Left cardiac atrium (tissue), 4 donors: ENCODE measurements at regions not wholly inside any gene's neighbourhood (a gene's known extent, or its start where the extent isn't known, plus 50 kb on each side); places are given as distances from the start of the nearest gene placed in this dataset.
A peak's percentile ranks its signal among the peaks of the same experiment; 100 is the strongest.

ENCODE experiments used
- ATAC-seq, 2 donors: fragments of 200-7000 bp; cut with Tn5 transposase; one replicate each; pipeline ENCODE4 v1.9.1; 2020; ENCODE audit warnings: mild to moderate bottlenecking in 2 of 2, moderate library complexity in 2 of 2
- DNase-seq: peaks from one replicate; pipeline ENCODE4 v3.0.0-alpha.2; 2020
- intact Hi-C, 2 donors: fragments of 100-400 bp; cut with DNase I; formaldehyde crosslinking; loops; one replicate each; pipeline versions ENCODE4 v1.14.1 to v1.15.1; 2022 to 2023
- donor health status: DM: no; HTN: yes; CAD: no.
- donor health status: DM: no; HTN: yes; CAD: no; lungs with severe emphysema.
- donor health status: DM: yes; HTN: yes; CAD: no.
- donor health status: Dilated cardiomyopathy.

- intact Hi-C loops = no loop called here
- no peak for DNase-seq
- no peak for ATAC-seq
Measured at GRCh38 chr11:81444297-81444696, 1289.4 kb downstream of the FAM181B start.

- intact Hi-C loops = no loop called here
- DNase-seq (no peak), ATAC-seq (no peak)
Measured at GRCh38 chr11:81432333-81432732, 1301.3 kb downstream of the FAM181B start.

GRCh38 chr11:81424822-81425221 lies 1308.8 kb downstream of the FAM181B start:
- intact Hi-C loops = no loop called here
- ATAC-seq (no peak), DNase-seq (no peak)

- intact Hi-C loops = no loop called here
- no peak for DNase-seq
- ATAC-seq = no peak
Measured at GRCh38 chr11:81422402-81422801, 1311.3 kb downstream of the FAM181B start.

GRCh38 chr11:81421251-81421860 lies 1312.3 kb downstream of the FAM181B start:
- intact Hi-C loops = no loop called here
- DNase-seq = no peak
- no peak for ATAC-seq

- intact Hi-C loops = no loop called here
- no peak for DNase-seq
Measured at GRCh38 chr11:81420668-81421250, 1312.9 kb downstream of the FAM181B start.

DNA sequence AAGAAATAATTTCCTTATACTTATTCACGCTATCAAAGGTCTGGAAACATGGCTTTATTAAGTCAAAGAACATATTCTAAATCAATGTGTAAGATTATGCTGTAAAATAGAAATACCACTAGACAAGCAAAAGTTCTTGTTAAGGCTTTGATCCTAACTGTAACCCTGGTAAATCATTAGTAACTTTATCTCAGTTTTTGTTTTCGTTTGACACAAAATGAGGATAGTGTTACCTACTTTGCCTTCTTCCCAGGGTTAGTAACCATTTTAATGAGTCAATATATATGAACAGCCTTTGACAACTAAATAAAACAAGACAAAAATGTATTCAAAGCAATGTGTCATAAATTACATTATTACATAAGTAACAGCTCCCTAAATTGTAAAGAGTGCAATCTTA lies 1336.3 kb downstream of the FAM181B start:
- no peak for ATAC-seq
- DNase-seq = no peak
- intact Hi-C loops = no loop called here

More at GRCh38 chr11:81420668-81421250, 1312.9 kb downstream of the FAM181B start:
- ATAC-seq = peak in 1 of 2 donors; percentile 51

DNA sequence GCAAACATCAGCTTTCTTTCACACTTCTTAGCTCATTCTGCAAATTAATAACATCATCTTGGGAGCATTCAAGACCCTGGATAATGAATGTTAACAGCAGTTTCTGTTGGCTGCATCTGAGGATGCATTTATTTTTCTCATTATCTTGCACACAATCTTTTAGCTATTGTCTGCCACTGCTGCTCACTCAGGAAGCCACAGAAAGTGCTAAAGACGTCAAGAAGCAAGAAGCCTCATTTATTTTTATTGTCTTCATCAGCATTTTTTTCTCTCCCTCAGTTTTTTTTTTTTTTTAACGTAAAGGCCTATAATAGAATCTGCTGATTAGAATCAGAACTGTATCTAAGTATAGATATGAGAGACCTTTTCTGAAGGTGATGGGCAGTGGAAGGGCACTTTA lies 1339.4 kb downstream of the FAM181B start:
- ATAC-seq = no peak
- no peak for DNase-seq
- intact Hi-C loops = no loop called here

GRCh38 chr11:81388326-81388725 lies 1345.3 kb downstream of the FAM181B start:
- ATAC-seq (no peak), DNase-seq (no peak)
- intact Hi-C loops = no loop called here

DNA sequence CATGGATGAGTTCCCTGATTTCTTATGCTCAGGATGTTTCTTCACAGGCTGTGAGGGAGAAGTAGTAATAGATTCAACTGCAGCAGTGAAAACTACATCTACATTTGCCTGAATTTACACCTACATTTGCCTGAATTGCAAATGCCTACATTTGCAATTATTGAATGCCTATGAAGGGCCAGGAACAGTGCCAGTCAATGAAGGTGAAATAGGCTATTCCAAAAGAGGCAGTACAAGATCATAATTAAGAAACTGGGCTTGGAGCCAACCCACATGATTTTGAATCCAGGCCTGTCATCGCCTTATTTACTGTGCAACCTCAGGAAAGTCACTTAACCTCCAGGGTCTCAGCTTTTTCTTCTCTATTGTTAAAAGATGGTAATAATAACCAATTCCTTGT lies 1353.3 kb downstream of the FAM181B start:
- ATAC-seq (no peak), DNase-seq (no peak)
- intact Hi-C loops = no loop called here

GRCh38 chr11:81377418-81377817 lies 1356.2 kb downstream of the FAM181B start:
- no peak for ATAC-seq
- no peak for DNase-seq
- intact Hi-C loops = no loop called here

- ATAC-seq (no peak), DNase-seq (no peak)
Measured at GRCh38 chr11:81373986-81374385, 1359.7 kb downstream of the FAM181B start.

DNA sequence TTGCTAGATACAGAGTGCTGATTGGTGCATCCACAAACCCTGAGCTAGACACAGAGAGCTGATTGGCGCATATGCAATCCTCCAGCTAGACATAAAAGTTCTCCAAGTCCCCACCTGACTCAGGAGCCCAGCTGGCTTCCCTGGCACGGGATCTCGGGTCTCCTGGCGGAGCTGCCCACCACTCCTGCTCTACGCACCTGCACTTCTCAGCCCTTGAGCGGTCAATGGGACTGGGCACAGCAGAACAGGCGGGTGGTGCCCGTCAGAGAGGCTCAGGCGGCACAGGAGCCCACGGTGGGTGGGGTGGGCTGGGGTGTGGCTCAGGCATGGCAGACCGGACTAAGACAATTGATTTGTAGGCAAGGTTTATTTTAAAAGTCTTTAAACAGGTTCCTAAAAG lies 1365.5 kb downstream of the FAM181B start:
- no peak for DNase-seq
- intact Hi-C loops = no loop called here
- no peak for ATAC-seq

More at GRCh38 chr11:81373986-81374385, 1359.7 kb downstream of the FAM181B start:
- intact Hi-C loops = no loop called here

DNA sequence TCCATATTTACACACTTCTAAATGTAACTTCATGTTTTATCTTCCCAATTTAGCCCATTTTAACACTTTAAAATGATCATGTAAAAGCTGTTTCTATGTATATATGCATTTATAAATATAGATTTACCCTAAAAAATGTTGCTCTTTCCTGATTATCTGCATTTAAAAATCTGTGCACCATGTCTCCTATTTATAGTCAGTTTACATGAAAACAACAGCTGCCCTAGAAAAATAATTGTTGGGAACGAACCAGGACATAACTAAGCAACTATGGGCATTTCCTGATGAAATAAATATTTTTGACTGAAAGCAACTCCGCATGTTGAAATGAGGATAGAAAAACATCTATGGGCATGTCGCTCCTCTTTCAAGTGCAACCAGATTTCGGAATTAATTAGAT lies 1368.2 kb downstream of the FAM181B start:
- intact Hi-C loops = no loop called here
- DNase-seq = no peak

DNA sequence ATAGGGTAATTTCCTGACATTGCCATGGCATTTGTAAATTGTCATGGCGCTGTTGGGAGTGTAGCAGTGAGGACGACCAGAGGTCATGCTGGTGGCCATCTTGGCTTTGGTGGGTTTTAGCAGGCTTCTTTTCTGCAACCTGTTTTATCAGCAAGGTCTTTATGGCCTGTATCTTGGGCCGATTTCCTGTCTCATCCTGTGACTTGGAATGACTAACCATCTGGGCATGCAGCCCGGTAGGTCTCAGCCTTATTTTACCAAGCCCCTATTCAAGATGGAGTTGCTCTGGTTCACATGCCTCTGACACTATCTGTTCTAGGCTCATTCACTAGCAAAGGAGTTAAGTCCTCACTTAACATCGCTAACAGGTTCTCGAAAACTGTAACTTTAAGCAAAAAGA lies 1374.2 kb downstream of the FAM181B start:
- ATAC-seq = no peak
- no peak for DNase-seq
- intact Hi-C loops = no loop called here

More for the DNA sequence above, 1368.2 kb downstream of the FAM181B start:
- ATAC-seq = no peak

DNA sequence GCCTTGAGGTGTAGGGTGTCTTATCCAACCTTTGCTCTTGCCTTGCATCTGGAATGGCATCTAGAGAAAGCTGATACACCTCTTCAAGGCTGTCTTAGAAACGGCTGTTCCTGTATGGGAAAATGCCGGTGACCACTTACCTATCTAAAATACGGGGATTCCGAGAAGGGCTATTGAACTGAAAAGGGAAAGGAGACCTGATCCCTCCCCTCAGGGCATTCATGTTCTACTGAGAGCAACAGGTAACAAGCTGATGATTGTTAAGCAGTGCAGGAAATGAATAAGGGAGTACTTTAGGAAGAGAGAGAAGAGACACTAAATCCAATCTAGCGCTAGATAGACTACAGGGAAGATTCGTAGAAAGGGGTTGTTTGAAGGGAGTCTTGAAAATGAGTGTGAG lies 1388.1 kb downstream of the FAM181B start:
- DNase-seq = no peak
- ATAC-seq = no peak
- intact Hi-C loops = no loop called here

GRCh38 chr11:81342966-81343365 lies 1390.7 kb downstream of the FAM181B start:
- ATAC-seq (no peak), DNase-seq (no peak)
- intact Hi-C loops = no loop called here

DNA sequence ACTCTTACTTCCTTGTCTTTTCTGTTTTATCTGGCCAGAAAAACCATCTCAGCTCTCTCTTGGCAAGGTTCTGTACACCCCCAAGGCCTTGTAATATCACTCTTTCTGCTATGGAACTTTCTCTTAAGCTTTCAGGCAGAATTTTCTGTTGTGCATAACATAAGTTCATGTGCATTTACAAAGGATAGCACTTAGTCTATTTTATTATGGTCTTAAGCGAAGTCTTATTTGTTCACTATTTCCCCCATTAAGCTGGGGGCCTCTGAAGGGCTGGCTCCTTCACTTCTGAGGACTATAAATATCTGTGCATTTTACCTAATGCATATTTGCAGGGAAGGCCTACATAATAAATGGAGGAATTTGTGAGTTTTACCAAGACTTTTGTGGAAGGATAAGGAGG lies 1393.4 kb downstream of the FAM181B start:
- no peak for DNase-seq
- ATAC-seq = no peak
- intact Hi-C loops = no loop called here

- DNase-seq (no peak), ATAC-seq (no peak)
- intact Hi-C loops = no loop called here
Measured at GRCh38 chr11:81339521-81339920, 1394.1 kb downstream of the FAM181B start.

DNA sequence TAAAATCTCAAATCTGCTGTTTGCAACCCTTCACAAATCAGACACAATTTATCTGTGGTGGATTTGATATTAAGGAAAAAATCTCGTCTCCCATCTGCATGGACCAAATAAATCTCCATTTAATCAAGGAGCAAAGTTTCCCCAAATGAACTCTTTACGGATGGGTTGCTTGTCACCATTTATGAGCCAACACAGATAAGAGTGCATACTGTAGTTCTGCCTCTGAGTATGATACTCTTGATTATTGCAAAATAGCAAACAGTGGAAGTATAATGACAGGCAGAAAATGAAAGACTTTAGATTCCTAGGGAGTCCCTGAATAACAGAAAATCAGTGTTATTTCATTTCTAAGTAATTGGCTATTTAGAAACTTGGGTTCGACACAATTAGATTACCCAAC lies 1395.9 kb downstream of the FAM181B start:
- DNase-seq (no peak), ATAC-seq (no peak)
- intact Hi-C loops = no loop called here

DNA sequence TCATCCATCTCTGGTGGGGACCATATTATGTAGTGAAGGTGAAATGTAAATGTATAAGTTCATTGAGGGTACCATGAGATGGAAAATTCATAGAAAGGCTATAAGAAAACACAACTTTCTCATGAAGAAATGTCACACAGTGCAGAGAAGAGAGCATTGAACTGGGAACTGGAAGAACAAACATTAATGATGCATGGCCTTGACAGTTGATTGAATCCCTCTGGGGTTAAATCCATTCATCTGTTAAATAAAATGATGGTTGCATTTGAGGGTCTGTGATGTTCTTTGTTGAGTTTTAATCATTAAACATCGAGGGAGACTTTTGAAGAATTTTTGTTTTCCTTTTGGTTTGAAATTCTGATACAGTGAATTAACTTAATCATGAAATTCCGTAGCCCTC lies 1401.4 kb downstream of the FAM181B start:
- intact Hi-C loops = no loop called here

More for the DNA sequence above, 1401.4 kb downstream of the FAM181B start:
- DNase-seq (no peak), ATAC-seq (no peak)
